HG03064 (cell line): ENCODE measurements at regions not wholly inside any gene's neighbourhood (a gene's known extent, or its start where the extent isn't known, plus 50 kb on each side); places are given as distances from the start of the nearest gene placed in this dataset.
"Not testable (repeated sequence)": the region's sequence is repeated elsewhere in the genome, so short reads cannot be mapped to it uniquely, and the experiment has no call there.

Experiments
- ATAC-seq: cut with Tn5 transposase; IDR thresholded peaks from one replicate; pipeline ENCODE4 v1.9.1; 2021; ENCODE audit warnings: low read depth; ENCODE audit not compliant: unreplicated experiment

DNA sequence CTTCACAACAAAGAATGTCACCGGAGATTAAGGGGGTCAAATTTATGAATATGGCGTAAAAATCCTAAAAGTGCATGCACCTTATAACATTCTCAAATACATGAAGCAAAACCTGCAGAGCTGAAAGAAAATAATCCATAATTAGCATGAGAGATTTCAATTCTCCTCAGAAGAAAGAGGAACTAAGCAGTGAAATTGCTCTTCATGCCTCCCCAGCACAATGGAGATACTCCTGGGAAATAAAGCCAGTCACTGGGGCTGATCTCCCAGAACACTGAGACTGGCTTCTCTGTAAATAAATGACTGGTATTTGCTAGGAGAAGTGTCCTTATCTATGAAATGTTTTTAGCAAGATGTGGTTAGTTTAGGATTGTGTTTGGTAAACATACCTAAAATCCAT lies 68.1 kb downstream of the GOLGA6L6 start:
- not testable (repeated sequence) for ATAC-seq

DNA sequence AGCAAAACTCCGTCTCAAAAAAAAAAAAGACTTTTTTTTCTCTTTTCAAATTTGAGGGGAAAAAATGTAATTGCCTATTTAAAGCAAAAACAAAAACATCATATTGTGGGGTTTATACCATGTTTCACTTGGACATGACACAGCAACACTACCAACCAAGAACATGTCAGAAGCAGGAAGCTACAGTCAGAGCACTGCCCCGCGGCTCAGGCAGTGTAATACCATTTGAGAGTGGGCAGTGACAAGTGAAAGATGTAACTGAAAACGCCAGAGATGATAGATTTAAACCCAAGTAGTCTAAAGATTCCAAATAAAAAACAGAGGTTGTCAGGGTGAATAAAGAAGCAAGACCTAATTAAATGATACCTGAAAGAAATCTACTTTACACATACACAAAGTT lies 68.6 kb downstream of the GOLGA6L6 start:
- not testable (repeated sequence) for ATAC-seq

DNA sequence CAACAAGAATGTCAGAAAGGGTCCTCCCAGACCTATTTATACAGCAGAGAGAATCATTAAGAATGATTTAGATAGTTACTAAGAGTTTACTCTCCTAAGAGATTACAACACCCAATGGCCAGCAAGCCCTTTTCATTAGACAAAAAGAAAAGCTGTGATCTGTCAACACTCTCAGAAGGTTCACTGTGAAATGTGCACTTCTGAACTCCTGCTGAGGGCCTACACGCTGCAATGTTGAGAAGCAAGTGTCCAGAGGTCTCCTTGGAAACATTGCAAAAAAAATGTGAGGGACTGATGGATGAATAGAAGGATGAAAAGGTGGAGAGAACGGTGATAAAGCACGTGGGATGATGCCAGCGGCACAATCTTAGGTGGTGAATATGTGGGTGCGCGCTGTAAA lies 70.8 kb downstream of the GOLGA6L6 start:
- not testable (repeated sequence) for ATAC-seq

DNA sequence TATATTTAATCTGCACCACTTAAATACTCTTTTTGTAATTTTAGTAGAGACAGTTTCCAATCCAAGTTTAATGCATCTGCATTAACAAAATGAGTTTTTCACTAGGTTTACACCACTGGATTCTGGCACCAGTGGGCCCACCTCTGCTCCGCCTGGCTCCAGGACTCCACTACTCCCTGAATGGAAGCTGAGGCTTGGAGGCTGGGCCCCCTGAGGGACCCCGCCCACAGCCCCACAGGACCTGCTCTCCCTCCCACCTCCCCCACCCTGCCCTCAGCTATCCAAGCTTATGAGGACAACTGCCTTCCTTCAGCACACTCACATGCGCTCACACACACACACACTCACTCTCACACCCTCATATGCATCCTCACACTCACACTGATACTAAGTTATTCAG lies 100.5 kb downstream of the GOLGA6L6 start:
- not testable (repeated sequence) for ATAC-seq

DNA sequence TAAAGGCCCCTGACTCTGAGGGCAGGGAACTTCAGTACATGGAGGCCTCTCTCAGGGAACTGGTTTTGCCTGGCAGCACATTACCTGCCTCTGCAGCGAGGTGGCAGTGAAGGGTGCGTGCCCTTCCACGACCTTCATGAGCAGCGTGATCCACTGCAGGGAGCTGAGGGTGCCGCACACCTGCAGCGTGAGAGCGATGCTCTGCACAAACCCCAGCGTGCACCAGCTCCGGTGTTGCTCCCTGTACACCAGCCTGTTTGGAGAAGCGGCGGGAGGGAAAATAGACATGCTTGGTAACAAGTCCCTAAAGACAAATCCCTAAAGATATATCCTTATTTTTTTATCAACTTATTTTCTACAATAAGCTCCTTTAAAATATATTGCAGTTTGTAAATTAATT lies 101.2 kb downstream of the GOLGA6L6 start:
- ATAC-seq, result not testable (repeated sequence)

DNA sequence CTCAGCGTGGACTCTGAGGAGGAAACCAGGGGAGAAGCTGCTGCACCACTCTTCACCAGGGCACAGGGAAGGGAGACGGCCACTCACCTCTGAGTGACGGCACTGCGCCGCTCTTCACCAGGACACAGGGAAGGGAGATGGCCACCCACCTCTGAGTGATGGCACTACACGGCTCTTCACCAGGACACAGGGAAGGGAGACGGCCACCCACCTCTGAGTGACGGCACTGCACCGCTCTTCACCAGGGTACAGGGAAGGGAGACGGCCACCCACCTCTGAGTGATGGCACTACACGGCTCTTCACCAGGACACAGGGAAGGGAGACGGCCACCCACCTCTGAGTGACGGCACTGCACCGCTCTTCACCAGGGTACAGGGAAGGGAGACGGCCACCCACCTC lies 102.5 kb downstream of the GOLGA6L6 start:
- not testable (repeated sequence) for ATAC-seq

DNA sequence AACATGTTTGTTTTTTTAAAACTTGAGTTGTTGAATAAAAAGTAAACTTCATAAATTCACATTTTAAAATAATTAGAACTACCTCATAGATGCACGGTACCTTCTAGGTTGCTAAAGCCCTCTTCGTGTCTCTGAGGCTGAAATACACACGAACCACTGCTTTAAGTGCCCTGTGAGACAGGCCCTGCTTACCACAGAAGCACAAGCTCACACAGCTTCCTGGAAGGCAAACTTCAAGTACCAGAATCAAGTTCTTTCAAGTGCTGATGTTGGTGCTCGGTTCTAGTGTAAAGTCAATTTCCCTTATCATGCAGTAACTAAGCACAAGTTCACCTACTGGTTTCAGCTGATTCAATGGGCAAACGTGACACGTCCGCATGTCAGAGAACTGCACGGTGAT lies 103.3 kb downstream of the GOLGA6L6 start:
- not testable (repeated sequence) for ATAC-seq

DNA sequence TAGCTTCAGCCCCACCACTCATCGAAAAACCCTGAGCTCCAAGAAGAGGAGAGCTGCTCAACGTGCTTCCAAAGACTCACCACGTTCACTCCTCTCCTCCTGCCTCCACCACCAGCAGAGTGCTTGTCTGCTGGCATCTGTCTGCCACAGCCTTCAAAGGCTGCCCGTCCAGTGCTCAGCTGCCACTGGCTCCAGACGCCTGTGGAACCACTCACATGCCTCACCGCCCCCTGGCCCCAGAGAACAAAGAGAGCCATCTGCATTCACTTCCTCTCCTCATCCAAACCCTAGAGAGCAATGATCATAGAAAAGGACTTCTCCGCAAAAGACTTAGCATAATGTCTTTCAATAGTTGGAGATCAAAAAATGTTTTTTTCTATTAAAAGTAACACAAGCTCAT lies 108.1 kb downstream of the GOLGA6L6 start:
- not testable (repeated sequence) for ATAC-seq

DNA sequence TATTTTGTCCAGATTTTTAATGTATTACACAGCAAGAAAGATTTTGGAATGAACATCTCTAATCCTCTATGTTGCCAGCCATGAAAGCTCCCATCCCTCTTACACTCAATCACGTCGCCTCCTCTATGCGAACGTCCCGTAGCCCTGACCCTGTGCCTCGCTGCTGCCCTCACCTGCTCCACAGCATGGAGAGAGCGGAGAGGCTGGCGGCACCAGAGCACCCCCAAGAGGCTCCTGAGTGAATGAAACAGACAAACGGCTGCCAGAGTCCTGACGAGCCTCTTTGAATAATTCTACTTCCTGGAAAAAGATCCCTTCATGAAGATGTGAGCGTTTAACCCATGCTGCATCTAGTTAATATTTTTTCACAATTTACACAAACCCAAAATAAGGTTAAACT lies 111.1 kb downstream of the GOLGA6L6 start:
- not testable (repeated sequence) for ATAC-seq

DNA sequence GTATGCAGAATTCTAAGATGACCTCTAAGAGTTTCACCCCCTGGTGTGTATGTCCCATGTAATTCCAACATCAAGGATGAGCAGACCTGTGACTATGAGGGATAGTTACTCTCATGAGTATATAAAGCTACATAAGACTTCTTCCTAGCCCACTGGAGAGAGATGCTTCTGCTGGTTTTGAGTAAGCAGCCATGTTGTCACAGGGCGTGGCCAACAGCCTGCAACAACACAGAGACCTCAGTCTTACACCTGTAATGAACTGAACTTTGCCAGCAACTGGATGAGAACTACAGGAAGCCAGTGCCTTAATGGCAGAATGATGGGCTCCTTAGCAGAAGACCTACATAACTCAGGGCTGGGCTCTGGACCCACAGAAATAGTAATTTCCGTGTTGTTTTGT lies 120.9 kb downstream of the GOLGA6L6 start:
- ATAC-seq, result not testable (repeated sequence)

DNA sequence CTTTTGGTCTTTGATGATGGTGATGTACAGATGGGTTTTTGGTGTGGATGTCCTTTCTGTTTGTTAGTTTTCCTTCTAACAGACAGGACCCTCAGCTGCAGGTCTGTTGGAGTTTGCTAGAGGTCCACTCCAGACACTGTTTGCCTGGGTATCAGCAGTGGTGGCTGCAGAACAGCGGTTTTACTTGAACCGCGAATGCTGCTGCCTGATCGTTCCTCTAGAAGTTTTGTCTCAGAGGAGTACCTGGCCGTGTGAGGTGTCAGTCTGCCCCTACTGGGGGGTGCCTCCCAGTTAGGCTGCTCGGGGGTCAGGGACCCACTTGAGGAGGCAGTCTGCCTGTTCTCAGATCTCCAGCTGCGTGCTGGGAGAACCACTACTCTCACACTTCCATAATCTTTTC lies 125.0 kb downstream of the GOLGA6L6 start:
- ATAC-seq, result not testable (repeated sequence)

DNA sequence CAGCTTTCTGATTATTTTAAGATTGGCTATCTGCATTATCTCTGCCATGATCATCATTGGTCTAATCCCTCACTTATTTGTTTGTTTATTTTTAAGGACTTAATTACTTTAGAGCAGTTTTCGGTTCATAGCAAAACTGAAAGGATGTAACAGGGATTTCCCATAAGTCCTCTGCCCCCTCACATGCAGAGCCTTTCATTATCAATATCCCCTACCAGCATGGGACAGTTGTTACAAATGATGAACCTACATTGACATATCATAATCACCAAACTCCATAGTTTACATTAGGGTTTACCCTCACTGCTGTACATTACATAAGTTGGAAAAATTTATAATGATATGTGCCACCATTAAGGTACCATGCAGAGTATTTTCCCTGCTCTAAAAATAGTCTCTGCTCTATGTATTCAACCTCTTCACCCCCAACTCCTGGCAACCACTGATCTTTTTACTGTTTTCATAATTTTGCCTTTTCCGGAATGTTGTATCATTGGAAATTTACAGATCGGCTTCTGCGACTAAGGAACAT lies 131.9 kb downstream of the GOLGA6L6 start:
- ATAC-seq, result not testable (repeated sequence)

DNA sequence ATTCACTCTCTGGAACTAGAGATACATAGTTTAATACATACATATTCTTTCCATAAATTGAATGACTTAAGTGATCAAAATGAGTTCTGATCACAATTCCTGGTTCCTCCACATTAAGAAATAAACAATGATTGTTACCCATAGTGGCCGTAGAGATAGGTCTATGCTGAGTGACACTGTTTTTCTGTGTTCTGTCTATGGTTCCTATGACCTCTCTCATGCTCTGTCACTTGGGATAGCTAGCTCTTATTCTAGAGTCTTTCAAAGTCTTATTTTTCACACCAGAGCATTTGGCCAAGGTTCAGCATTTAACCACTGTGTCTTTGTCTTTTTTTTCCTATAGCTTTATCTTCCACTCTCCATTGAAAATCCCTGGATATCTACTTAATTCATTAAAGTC lies 132.4 kb downstream of the GOLGA6L6 start:
- no peak for ATAC-seq

DNA sequence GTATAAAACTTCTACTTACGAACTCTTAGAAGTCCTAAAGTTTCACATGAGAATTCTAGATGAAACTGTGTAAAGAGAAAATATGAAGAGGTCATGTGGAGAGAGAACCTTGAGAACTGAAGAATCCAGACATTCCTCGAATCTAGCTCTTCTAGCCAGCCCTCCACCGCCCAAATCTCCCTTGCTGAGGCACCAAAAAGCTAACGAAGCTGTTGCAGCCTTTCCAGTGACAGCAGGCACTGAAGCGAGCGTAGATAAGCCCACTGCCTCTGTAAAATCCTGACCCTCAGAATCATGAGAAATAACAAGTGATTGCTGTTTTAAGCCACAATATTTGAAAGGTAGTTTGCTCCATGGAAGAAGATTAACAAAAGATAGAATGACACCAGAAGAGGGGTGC lies 134.0 kb downstream of the GOLGA6L6 start:
- no peak for ATAC-seq

DNA sequence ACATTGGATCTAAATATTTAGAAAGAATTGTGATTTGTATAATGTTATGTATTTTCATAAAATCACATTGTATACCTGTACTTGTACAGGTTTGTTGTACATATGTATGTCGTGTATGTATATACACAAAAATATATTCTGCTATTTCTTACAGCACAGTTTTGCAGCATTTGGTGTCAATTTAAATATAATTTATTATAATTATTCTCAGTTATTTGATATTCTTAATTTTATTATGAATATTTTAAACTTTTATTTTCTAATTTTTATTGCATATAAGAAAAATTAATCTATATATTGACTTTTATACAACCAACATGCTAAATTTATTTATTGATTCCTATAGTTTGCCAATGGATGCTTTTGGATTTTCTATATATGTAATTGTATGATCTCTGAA lies 137.0 kb downstream of the GOLGA6L6 start:
- ATAC-seq, result not testable (repeated sequence)

DNA sequence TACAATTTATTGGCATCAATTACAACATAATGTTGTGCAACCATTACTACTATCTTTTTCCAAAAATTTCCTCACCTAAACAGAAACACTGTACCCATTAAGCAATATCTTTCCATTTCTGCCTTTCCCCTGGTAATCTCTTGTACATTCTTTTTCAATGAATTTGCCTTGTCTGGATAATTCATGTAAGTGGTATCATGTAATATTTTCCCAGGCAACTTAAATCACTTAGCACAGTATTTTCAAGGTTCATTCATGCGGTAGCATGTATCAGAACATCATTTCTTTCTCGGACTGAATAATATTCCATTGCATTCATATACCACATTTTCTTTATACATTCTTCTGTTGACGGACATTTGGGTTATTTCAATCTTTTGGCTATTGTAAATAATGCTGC lies 139.0 kb downstream of the GOLGA6L6 start:
- ATAC-seq, result not testable (repeated sequence)

DNA sequence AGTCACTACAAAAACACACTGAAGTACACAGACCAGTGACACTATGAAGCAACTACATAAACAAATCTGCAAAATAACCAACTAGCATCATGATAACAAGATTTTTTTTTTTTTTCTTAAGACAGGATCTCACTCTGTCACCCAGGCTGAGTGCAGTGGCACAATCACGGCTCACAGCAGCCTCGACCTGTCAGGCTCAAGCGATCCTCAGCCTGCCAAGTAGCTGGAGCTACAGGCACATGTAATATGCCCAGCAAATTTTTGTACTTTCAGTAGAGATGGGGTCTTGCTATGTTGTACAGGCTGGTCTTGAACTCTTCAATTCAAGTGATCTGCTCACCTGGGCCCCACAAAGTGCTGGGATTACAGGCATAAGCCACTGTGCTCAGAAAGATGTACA lies 140.5 kb downstream of the GOLGA6L6 start:
- ATAC-seq, result not testable (repeated sequence)

DNA sequence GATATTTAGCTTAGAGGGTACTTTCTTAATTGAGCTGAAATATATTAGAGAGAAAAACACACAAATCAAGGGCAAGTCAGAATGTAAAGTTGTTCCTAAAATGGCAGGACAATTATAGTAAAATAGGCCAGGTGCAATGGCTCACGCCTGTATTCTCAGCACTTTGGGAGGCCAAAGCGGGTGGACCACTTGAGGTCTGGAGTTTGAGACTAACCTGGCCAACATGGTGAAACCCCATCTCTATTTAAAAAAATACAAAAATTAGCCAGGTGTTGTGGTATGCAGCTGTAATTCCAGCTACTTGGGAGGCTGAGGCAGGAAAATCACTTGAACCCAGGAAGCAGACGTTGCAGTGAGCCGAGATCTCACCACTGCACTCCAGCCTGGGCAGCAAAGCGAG lies 142.9 kb downstream of the GOLGA6L6 start:
- not testable (repeated sequence) for ATAC-seq

DNA sequence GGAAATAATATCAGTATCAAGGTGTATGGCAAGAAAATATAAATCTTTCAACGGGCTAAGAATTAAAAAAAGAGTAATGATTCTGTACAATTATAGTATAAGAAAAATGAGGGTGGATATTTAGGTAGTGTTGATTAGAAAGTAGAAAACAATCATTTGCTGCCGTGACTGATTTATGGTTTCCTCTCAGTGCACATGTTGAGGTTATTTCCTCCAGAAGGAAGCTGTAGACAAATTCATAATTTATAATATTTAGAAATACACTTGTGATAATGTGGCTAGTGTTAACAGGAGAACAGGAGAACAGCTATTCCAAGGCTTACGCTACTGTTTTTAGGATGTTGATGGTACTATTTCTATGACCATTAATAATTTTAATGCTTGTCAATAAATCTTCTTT lies 153.4 kb downstream of the GOLGA6L6 start:
- ATAC-seq, result not testable (repeated sequence)

DNA sequence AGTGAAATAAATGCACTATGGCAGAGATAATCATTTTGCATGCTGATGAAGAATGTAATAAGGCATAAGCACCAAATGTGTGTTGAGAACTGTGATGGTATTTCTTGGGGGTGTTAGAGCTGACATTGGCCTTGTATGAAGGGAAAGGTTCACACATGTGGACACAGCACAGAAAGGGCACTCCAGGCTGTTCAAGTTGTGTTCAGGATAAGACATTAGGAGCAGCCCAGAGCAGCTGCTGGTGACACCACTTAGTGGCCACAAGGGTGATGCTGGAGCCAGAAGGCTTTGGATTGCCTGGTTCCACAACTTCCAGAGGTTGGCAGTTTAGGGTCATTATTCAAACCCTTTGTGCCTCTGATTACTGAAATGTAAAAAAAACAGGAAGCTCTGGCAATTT lies 155.4 kb downstream of the GOLGA6L6 start:
- no peak for ATAC-seq

DNA sequence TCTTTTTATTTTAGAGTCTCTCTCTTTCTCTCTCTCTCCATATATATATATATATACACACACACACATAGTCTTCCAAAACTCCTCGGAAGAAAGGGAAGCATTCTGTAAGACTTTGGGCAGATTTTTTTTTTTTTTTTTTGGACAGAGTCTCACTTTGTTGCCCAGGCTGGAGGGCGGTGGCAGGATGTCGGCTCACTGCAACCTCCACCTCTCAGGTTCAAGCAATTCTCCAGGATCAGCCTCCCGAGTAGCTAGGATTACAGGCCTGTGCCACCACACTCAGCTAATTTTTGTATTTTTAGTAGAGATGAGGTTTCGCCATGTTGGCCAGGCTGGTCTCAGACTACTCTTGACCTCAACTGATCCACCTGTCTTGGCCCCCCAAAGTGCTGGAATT lies 161.4 kb downstream of the GOLGA6L6 start:
- not testable (repeated sequence) for ATAC-seq

DNA sequence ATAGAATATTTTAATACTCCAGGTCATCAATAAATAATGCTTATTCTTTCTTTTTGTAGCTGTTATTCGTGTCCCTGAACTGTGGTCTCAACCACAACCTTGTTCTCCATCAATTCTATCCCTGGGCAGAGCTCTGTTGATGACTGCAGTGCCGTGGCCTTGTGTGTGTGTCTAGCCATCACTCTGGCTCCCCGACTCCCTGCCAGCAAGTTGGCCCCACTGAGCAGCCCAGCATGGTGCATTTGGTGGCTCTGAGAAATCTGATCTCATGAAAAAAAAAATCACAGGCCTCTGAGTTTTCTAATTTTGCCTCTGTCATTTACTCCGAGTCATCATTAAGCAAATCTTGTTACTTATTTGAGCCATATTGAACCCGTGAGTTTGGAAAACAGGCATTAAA lies 164.7 kb downstream of the GOLGA6L6 start:
- no peak for ATAC-seq

DNA sequence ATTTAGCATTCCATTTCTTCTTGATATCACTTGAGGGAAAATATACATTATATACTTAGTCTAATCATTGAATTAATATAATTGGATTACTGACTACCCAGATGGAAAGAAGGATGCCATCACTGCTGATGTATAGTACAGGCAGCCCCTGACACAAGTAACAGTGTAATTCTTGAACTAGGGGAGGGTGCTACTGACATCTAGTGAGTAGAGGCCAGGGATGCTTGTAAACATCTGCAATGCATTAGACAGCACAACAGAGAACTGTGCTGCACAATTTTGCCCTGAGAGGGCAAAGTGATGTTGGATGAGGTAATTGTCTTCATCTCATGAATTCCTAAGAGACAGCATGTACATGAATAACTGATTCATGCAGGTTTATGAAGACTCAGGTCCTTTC lies 169.2 kb downstream of the GOLGA6L6 start:
- not testable (repeated sequence) for ATAC-seq
